Suppressor macrophage treated with lipopolysaccharide for 4 hours (primary cell): ENCODE measurements at regions not wholly inside any gene's neighbourhood (a gene's known extent, or its start where the extent isn't known, plus 50 kb on each side); places are given as distances from the start of the nearest gene placed in this dataset.
"Not testable (repeated sequence)": the region's sequence is repeated elsewhere in the genome, so short reads cannot be mapped to it uniquely, and the experiment has no call there.

Experiments
- DNase-seq: peaks from one replicate; pipeline ENCODE4 v3.0.0-alpha.2; 2020

DNA sequence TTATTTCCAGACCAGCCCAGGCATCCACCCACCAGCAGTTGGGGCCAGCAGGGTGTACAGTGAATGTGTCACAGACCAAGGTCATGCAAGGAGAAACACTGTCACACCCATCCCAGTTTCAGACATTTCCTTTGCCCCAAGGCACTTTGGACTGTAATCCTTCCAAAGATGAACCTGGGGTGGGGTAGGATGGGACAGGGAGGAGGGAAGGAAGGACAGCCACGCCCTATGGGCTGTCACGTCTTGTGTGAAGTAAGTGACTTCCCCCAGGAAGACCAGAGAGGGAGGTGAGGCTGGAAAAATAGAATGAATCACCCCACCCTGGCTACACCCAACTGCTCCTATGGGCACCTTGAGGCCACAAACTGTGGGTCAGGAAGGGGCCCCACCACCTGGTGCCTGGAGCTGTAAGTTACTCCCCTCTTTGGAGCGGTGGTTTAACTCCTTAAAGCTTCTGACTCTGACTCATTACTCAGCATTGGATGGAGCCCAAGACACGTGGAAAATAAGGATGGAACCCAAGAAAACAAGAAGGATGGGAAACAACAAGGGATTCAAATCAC lies 349.9 kb upstream of the KLF3 start:
- DNase-seq = no peak

GRCh38 chr4:38314663-38315062 lies 349.3 kb upstream of the KLF3 start:
- DNase-seq = no peak

GRCh38 chr4:38315286-38315685 lies 348.7 kb upstream of the KLF3 start:
- no peak for DNase-seq

GRCh38 chr4:38316045-38316444 lies 348.0 kb upstream of the KLF3 start:
- no peak for DNase-seq

- DNase-seq = no peak
Observed at GRCh38 chr4:38317041-38317674, 346.8 kb upstream of the KLF3 start.

- DNase-seq = peak; percentile 94
Observed at GRCh38 chr4:38318737-38319455, 345.1 kb upstream of the KLF3 start.

DNA sequence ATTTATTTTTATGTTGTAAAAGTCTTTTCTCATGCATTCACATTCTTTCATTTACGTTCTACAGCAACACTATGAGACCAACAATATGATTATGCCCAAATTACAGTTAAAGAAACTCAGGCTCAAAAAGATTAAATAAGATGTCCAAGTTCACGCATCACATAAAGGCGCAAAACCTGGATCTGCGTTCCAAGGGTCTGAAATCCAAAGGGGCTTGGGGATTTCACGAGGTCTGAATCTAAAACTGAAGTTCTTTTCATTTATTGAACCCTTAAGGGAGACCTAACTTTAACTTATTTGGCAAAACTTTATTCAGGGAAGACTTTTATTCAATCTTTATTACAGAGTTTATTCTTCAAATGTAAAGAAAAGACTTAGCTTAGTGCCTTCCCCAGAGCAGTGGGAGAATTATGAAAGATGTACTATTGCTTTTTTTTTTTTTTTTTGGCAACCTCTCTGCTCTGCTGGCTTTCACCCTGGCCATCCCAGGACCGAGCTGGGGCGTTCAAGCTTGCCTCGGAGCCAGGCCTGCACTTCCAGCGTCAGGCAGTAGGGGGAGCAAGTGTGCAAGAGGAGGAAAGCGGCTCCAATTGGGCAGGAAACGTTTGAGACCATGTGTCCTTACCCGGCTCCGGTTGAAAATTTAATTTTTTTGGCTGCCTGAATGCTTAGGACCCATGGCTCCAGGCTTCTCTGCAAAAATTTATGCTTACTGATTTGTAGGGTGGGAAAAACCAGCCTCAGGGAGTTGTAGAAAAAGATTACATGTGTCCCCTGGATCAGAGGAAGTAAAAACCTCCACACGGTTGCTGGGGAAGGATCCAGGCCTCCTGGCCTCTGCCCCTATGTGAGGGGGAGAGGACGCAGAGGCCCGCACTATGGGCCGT lies 344.3 kb upstream of the KLF3 start:
- peak; percentile 96 for DNase-seq

DNA sequence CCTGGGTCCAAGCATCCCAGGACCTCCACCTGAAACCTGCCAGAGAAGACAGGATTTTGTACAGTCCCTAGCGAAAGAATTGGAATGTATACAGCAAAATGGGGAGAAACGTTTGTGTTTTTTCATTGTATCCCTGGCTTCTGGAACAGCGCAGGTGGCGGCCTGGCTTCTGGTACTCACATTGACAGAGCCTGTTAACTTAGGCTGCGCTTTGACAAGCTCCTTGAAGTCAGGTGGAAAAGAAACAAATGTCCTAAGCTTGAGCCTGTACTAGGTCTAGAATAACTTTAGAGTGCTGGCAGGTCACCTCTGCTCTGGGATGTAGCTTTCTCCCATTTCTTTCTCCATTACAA lies 343.7 kb upstream of the KLF3 start:
- DNase-seq = no peak

- no peak for DNase-seq
Observed at GRCh38 chr4:38320833-38321232, 343.2 kb upstream of the KLF3 start.

DNA sequence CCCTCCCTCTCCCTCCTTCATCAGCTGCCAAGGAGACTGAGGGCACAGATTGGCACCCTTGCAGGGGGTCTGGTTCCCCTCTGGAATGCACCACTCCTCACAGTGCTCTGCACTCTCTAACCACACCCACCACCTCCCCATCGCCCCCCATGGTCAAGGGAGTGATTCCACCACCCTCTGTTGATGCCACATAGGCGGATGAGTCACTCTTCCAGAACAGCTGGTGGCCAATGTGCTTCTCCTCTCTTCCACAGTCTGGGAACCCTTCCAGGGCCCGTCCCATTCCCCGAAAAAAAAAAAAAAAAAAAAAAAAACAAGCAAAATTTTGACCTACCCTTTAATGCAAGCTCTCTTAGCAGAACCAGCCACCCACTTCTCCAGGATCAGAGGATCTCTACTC lies 341.3 kb upstream of the KLF3 start:
- DNase-seq = peak; percentile 40

GRCh38 chr4:38323141-38323641 lies 340.8 kb upstream of the KLF3 start:
- peak; percentile 50 for DNase-seq

DNA sequence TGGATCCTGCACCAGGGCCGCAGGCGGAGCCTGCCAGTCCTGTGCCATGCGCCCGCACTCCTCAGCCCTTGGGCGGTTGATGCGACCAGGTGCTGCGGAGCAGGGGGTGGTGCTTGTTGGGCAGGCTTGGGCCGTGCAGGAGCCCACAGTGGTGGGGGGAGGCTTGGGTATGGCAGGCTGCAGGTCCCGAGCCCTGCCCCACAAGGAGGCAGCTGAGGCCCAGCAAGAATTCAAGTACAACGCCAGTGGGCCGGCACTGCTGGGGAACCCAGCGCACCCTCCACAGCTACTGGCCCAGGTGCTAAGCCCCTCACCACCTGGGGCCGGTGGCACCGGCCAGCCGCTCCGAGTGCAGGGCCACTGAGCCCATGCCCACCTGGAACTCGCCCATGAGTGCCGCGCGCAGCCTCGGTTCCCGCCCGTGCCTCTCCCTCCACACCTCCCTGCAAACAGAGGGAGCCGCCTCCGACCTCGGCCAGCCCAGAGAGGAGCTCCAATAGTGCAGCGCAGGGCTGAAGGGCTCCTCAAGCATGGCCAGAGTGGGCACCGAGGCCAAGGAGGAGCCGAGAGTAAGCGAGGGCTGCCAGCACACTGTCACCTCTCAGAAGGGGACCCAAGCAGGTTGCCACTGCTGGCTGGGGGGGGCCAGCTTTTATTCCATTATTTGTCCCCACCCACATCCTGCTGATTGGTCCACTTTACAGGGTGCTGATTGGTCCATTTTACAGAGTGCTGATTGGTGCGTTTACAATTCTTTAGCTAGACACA lies 339.0 kb upstream of the KLF3 start:
- DNase-seq = no peak

DNA sequence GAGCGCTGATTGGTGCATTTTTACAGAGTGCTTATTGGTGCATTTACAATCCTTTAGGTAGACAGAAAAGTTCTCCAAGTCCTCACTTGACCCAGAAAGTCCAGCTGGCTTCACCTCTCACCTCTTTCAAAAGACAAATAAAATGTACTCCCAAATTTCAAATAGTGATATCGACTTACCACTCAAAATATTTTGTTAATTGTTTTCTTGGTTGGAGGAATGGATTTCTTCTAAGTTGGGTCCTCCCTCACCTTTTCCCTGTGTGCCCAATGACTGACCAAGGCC lies 338.4 kb upstream of the KLF3 start:
- no peak for DNase-seq

GRCh38 chr4:38326499-38326898 lies 337.5 kb upstream of the KLF3 start:
- DNase-seq = no peak

GRCh38 chr4:38327174-38327573 lies 336.8 kb upstream of the KLF3 start:
- no peak for DNase-seq

DNA sequence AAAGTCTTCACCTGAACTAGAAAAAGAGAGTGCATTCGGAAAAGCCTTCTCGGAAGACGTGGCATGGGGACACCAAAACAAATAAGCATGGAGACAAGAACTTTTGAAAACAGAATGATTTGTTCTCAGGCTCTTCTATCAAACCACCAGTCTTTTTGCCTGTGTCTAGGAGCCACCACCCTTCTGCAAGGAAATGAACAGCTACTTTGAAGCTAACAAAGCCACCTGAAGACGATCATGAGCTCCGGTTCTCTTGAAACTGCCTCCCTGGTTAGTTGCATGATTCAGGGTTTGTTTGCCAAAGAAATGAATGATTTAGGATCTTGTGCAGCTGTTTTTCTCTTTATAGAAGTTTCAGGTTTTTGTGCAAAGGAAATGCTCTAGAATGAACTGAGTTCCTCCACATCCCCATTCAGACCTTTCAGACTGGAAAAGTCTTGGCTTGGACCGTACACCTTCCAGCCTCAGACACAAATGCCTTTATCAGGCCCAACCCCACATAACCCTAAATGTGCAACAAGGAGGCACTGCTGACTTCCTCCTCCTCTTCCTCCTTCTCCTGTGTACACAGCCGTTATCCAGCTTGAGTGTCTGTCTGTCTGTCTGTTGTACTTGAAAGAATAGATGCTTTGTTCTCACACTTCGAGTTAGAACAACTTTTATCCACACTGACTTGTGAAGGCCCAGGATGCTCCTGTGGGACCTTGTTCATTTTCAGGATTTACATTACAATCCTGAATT lies 334.8 kb upstream of the KLF3 start:
- DNase-seq = no peak

- DNase-seq = peak; percentile 15
Observed at GRCh38 chr4:38330321-38330720, 333.7 kb upstream of the KLF3 start.

DNA sequence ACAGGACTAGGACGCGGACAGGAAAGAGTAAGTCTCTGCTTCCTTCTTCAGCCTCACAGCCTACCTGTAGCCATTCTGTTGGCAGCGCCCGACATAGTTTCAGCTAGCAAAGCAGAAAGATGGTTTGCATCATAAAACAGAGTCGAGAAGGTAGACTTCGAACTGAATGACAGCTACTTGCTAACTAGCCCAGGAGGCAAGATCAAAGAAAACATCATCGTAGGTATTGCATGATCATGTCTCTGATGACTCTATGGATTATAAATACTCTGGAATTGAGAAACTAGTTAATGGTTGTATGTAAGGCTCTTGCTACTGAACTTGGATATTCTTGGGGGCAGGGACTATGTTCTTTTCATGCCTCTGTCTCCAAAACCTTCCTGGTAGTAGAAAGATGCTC lies 333.1 kb upstream of the KLF3 start:
- no peak for DNase-seq

GRCh38 chr4:38332699-38333098 lies 331.3 kb upstream of the KLF3 start:
- DNase-seq = no peak

DNA sequence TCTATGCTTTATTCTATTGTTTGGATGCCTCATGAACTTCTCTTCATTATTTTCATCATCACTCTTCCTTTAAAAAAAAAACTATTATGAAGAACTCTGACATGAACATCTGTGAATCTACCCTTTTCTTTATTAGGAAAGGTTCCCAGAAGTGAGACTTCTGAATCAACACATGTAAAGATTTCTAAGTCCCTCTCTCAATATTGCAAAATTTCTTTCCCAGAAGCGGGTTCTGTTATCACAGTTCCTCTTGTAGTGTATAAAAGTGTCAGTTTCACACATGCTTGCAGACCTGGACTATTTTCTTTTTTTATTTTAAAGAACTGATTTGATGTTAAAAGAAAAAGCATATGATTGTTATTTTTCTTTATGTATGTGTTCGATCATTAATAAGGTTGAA lies 330.8 kb upstream of the KLF3 start:
- DNase-seq = peak; percentile 87

DNA sequence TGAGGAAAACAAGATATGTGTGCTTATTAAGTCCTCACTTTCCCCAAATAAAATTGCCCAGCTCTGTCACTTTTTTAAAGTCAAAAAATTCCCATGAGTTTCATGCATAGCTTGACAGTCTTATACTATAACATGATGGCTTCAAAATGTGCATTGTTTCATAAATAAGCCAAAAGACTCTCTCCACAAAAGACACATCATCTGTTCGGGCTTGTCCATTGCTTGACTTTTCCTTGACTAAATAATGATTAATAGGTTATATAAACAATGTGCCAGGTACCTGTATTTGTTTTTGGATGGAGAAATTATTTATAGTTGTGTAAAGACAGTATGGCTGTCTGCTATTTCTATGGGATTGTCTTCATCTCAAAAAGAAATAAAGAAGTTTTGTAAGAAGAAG lies 329.2 kb upstream of the KLF3 start:
- no peak for DNase-seq

GRCh38 chr4:38338939-38339338 lies 325.1 kb upstream of the KLF3 start:
- not testable (repeated sequence) for DNase-seq
